ENCODE measurements at regions not wholly inside any gene's neighbourhood (a gene's known extent, or its start where the extent isn't known, plus 50 kb on each side); places are given as distances from the start of the nearest gene placed in this dataset.
"Not testable (repeated sequence)": the region's sequence is repeated elsewhere in the genome, so short reads cannot be mapped to it uniquely, and the experiment has no call there.

DNA sequence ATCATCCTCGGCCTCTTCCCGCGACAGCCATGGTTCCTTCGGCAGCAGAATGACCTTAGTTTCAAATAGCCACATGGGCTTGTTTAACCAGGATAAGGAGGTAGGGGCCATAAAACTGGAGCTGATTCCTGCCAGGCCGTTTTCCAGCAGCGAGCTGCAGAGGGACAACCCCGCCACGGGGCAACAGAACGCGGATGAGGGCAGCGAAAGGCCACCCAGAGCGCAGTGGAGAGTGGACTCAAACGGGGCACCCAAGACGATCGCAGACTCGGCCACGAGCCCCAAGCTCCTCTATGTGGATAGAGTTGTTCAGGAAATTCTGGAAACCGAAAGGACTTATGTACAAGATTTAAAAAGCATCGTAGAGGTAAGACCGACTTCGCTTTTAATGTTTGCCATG is 131.8 kb upstream of the MTHFD1L start:
- no peak for DNase-seq (ENCODE audit: low read depth in 4 of 4, low spot score in 3 of 4)

DNA sequence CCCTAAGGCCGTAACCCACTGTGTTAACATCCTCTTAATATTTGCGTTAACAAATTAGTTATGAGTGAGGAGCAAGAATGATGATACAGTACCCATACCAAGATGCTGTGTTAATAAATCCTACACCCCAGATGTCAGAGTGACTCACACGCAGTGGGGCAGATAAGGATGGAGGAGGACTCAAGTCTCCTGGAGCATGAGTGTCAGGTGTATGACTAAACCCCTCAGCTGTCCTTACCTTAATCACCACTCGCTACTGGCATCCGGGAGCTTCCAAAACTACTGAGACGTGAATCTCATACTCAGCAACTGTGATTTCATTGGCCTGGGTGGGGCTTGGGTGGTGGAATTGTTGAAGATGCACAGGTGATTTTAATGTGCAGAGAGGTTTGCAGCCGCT is 131.3 kb upstream of the MTHFD1L start:
- no peak for DNase-seq (ENCODE audit: low read depth in 4 of 4, low spot score in 3 of 4)

DNA sequence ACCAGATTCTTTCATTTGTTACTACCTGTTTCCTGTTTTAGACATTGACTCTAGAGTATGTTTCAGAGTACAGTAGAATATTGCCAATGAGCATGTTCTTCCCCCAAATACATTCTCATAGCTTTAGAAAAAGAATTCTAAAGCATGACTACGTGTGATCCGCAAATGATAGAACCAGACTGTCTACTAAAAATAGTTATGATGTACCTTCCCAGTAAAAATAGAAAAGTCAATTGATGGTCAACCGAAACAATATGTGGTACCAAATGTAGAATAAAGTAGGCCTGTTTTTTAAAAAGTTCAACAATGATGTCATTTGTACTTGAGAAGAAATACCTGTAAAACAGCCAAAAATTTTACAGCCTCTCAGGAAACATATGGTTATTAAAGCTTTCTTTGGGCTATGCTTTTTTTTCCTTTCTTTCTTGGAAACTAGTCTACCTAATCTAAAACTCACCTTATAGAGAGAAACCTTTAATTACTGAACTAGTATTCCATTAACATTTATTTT is 130.1 kb upstream of the MTHFD1L start:
- DNase-seq (ENCODE audit: low read depth in 4 of 4, low spot score in 3 of 4) = no peak

DNA sequence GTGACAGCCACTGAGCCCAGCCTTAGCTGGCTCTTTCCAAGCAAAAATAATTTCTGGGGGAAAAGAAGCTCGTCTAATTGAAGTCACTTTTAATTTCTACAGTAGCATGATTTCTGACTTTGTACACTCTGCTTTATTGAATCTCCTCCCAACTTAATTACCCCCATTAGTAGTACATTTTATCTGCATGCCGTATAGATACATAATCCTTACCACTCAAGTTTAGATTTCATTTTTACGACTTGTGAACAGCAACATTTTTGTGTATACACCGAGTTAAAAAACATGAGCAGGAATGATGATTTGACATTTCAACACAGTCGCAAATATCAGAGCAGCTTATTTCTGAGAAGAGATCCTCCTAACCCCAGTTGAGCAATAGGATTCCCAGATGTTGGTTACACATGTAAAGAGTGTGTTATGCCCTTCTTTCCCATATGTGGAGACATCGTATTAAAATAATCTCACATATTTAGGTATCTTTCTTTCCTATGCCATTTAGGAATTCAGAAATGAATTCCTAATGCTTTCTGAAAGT is 127.3 kb upstream of the MTHFD1L start:
- DNase-seq (ENCODE audit: low read depth in 4 of 4, low spot score in 3 of 4) = no peak

DNA sequence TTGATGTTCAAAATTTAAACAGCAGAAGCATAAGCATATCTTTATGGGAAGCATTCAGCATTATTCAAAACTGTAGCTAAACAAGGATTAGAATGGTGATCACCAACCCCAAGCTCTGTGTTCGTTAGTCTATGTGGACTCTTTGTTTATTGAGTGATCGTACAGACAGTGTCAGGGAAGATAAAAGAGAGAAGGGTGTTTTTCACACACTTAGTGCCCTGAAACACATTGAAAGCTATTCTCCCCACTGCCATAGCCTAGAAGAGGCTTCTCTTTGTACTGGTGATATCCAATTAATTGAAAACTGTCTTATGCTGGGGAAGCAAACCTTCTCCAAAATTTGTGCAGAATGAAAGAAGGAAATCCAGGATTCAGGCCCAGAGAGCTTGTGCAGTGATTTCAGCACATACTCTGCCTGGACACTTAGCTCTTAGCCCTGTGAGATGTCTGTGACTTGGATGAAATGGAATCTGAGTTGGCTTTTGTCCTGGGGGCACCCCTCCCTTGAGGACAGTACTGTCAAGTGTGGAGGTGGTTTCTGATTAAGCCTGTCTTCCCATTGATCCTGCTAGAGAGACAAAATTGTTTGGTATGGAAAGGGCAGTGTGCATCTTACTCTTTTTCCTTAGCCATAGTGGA is 125.7 kb upstream of the MTHFD1L start:
- no peak for DNase-seq (ENCODE audit: low read depth in 4 of 4, low spot score in 3 of 4)

DNA sequence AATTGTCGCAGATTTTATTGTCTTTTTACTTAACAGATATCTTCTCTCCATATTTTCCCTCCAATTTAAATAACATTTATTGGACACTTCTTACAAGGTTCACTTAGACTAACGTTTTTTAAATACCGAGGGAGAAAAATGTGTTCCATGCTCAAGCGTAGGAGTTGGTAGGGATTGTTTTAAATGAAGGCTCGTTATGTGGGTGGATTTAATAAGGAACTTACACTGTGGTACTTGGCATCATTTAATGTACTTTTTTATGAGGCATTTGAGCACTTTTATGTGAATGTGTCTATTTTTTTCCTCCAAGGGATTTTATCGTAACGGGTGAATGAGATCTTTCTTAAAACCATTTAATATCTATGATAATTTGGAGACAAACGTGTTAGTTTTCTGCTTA is 125.0 kb upstream of the MTHFD1L start:
- no peak for DNase-seq (ENCODE audit: low read depth in 4 of 4, low spot score in 3 of 4)

DNA sequence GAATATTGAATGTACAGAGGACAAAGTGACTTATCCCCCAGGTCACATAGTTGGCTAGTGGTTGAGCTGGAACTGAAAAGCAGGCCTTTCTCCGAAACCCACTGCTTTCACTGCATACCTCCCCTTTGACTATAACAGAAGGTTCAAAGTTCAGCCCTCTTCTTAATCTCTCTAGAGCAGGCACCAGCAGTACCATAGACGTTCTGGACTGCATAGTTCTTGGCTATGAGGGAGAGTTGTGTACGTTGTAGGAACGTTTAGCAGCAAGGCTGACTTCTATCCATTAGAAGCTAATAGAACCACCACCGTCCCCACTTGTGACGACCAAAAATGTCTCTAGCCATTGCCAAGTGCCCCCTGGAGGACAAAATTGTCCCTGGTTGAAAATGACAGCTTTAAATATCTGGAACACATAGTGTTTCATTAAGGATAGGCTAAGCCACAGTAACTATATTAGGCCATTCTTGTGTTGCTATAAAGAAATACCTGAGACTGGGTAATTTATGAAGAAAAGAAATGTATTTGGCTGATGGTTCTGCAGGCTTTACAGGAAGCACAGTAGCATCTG is 123.8 kb upstream of the MTHFD1L start:
- DNase-seq (ENCODE audit: low read depth in 4 of 4, low spot score in 3 of 4) = no peak

DNA sequence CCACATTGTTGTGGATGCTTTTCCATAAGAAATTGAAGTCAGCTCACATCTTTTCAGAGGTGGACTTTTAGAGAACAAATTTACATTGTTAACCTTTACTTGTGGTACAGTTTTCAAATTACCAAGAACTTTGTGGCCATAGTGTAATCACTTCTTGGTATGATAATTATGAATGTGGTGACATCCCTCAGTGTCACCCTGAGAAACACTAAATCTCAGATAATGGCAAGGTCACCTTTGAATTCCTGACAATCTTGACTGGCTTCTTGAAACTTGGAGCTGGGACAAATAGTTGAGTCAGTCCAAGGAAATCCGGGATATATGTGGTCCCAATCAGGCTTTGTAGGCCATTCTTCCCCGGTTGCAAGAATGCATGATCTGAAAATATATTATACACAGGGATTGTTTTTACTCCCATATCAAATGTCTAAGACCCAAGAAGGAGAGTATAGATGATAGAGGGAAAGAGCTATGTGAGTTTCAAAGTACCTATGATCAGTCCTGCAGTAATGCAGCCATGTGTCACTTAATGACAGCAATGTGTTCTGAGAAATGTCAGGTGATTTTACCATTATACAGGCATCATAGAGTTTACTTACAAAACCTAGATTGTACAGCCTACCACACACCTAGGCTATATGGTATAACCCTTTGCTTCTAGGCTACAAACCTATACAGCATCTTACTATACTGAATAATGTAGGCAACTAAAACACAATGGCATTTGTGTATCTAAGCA is 120.8 kb upstream of the MTHFD1L start:
- DNase-seq (ENCODE audit: low read depth in 4 of 4, low spot score in 3 of 4) = no peak

DNA sequence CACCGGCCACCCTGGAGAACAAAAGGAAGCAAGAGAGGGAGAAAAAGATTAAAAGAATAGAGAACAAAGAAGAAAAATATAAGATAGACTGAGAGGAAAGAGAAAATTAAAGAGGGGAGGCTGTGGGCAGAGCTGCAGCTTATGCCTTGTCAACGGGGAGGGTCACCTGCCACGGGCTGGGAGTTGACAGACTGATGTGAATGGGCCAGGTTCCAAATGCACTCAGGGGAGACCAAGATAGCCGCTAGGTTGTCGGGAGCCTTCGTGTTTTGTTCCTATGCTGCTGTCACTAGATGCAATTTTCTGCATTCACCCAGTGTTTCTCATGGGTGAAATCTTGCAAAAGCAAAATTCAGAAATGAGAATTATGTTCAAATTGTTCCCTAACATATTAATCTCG is 119.6 kb upstream of the MTHFD1L start:
- no peak for DNase-seq (ENCODE audit: low read depth in 4 of 4, low spot score in 3 of 4)

DNA sequence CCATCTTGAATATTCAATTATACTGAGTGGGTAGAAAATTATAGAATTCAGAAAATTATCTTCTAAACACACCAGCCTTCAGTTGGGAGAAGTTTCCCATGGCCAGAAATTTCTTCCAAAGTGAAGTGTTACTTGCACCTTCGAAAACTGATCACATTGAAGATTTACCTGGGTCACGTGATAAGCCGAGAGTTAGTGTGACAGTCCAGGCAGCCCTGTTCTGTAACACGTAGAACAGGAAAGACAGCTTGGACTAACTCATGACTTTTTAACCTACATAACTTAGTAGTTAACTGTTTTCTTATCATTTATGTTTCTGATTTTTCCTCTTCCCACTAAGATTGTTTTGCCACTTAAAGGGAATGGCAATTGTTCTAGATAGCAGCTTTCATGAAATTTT is 118.3 kb upstream of the MTHFD1L start:
- DNase-seq (ENCODE audit: low read depth in 4 of 4, low spot score in 3 of 4) = no peak

DNA sequence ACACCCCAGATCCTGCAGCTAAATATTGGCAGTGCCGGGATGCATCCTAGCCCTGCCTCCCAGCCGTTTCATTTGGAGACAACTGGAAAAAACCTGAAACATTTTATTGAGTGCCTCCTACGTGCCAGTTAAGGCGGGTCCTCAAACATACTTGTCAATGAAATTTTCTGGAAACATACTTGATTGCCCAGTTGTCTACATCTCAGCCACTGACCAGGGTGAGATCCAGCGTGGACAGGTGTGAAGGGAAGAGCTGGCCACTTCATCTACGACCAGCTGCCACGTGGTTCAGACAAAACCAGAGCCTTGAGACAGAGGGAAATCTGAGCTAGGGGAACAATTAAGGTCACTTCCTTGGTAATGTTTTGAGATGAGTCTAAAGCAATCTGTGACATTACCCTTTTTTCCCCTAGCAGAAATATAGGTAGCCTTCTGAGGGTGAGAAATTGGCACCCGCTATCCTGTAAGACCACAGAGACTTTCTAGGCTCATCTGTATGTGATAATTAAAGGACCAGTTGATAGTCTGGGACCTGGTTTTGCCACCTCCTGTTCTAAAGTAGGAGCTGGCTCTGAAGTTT is 116.3 kb upstream of the MTHFD1L start:
- no peak for DNase-seq (ENCODE audit: low read depth in 4 of 4, low spot score in 3 of 4)

DNA sequence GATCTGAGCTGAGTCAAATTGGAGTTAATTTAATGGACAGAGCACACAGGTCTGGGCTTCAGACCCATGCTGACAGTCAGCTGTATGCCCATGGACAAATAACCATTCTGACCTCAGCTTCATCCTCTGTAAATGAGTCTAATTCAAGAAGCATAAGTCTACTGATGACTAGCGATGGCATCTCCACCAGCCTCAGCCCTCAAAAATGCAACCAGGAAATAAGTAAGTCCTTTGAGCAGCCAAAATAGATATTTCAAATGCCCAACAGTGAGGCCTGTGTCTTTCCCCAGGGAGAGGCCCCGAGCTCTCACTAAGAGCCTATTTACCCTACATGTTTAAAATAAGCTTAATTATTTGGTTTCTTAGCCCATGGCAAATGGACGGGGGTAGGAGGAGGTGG is 114.2 kb upstream of the MTHFD1L start:
- no peak for DNase-seq (ENCODE audit: low read depth in 4 of 4, low spot score in 3 of 4)

DNA sequence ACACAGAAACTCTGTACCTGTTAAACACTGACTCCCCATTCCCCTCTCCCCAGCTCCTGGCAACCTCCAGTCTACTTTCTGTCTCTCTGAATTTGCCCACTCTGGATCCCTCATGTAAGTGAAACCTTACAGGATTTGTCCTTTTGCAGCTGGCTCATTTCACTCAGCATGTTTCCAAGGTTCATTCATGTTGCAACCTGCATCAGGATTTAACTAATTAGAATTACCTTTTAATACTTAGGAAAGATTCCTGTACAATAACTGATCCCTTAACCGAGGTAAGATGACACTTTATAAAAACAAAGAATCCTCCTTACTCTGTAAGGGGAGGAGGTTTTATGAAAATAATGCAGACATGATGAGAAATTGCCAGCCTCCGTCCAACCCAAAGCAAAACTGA is 113.1 kb upstream of the MTHFD1L start:
- no peak for DNase-seq (ENCODE audit: low read depth in 4 of 4, low spot score in 3 of 4)

DNA sequence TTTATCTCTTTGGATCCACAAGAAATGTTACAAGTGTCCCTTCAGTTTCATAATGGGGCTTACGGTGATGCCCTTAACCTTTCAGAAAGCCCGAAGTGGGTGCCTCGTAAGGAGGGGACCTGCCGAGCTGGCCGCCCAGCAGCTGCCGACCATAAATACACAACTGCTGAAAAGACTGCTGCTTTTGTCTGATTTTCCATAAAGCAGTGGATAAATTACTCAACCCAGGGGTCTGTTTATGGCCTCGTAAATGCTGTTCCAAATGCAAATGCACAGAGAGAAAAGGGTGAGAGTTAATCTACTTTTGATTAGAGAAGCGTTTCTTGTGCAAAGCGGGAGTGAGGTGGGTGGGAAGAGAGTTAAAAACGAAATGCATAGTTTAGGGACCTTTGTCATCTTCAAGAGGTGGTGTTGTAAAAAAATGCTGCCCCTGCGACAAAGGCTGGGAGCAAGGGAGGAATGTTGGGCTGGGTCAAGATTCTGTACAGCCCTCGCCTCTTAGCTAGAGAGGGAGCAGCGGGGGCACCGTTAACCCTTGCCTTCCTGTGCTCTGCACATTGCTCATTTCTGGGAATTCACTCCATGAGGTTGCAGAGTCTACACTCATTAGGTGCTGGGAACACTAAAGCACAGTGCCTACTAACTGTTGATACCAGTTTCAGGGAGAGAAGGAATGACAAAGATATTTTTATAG is 112.0 kb upstream of the MTHFD1L start:
- DNase-seq (ENCODE audit: low read depth in 4 of 4, low spot score in 3 of 4) = no peak

DNA sequence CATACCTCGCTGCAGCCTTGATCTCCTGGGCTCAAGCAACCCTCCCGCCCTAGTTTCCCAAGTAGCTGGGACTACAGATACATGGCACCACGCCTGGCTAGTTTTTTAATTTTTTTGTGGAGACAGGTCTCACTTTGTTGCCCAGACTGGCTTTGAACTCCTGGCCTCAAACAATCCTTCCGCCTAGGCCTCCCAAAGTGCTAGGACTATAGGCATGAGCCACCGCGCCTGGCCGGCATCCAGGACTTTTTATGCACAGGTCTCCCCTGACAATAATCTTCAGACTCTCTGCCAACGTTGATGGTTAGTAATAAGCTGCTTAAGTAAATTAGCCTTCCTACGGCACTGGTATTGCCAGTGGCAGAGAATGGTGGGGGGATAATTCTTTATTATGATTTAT is 110.5 kb upstream of the MTHFD1L start:
- DNase-seq (ENCODE audit: low read depth in 4 of 4, low spot score in 3 of 4) = no peak

DNA sequence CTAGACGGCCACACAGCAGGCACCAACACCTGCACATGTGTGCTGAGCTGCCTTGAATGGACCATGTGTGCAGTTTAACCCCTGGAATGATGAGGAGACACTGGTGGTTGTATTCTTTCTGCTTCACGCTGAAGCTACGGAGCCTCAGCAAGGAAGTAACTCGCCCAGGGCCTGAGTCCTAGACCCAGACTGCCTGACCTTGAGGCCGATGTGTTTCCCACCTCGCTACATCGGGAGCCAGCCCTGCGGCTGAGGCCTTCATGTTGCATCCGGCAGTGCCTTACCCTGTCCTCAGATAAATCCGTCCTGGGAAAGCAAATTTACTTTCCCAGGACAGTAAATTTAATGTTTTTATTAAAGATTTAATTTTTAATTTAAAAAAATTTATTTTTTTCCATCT is 110.0 kb upstream of the MTHFD1L start:
- DNase-seq (ENCODE audit: low read depth in 4 of 4, low spot score in 3 of 4) = no peak

DNA sequence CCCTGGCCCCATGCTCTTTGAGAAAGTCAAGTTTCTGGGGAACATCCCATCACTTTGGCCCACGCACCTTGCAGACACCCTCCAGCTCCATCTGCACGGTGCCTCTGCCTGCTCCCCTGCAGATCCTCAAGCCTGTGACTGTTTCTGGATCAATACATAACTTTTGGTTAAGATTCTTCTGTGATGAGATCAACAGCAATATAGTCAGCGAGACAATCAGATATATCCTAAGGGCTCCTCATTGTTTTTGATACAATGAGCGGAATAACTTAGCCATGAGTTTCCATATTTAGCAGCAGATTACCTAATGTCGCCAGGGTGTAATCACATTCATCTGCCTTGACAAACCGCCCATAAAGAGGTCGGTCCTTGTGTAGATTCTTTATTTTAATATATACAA is 109.3 kb upstream of the MTHFD1L start:
- DNase-seq (ENCODE audit: low read depth in 4 of 4, low spot score in 3 of 4) = no peak

DNA sequence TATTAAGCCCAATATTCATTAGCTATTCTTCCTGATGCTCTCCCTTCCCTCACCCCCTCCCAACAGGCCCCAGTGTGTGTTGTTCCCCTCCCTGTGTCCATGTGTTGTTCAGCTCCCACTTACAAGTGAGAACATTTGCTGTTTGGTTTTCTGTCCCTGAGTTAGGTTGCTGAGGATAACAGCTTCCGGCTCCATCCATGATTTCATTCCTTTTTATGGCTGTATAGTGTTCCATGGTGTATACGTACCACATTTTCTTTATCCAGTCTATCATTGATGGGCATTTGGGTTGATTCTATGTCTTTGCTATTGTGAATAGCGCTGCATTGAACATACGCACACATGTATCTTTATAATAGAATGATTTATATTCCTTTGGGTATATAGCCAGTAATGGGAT is 107.7 kb upstream of the MTHFD1L start:
- not testable (repeated sequence) for DNase-seq (ENCODE audit: low read depth in 4 of 4, low spot score in 3 of 4)

DNA sequence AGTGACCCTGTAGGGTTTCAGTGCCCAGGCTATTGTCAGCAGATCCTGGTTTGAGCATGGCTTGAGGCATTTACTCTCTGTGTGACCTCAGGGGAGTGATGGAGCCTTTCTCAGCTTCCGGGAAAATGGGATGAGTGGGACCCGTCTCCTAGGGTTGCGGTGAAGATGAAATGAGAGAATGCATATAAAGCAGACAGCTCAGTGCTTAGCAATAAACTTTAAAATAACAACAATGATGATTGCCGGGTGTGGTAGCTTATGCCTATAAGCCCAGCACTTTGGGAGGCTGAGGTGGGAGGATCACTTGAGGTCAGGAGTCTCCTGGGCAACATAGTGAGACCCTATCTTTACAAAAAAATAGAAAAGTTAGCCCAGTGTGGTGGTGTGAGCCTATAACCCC is 106.0 kb upstream of the MTHFD1L start:
- DNase-seq (ENCODE audit: low read depth in 4 of 4, low spot score in 3 of 4) = no peak

DNA sequence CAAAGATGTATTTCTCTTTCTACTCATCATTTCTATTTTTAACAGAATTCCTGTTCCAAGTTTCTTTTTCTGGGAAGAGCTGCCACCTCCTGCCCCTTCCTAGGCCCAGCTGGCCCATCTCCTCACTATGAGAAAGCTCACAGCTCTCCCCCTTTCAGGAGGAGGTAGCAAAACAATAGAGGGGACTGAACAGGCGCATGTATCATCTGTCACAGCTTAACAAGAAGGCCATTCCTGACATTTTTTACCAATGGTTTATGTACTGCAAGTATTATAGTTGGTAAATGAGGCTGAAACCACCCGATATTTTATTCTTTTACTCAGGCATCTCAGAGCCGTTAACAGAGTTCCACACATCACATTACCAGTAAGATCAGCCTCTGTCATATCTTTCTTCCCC is 103.7 kb upstream of the MTHFD1L start:
- DNase-seq (ENCODE audit: low read depth in 4 of 4, low spot score in 3 of 4) = no peak
